ENCODE measurements at regions not wholly inside any gene's neighbourhood (a gene's known extent, or its start where the extent isn't known, plus 50 kb on each side); places are given as distances from the start of the nearest gene placed in this dataset.

GRCh38 chr12:73266206-73266605 is 994.0 kb downstream of the TRHDE start:
- Histone ChIP-seq H3K4me3 (ENCODE audit: low read length, poor library complexity, severe bottlenecking) (no peak overlapping the region), H2AFZ (ENCODE audit: low read length) (no peak overlapping the region), H3F3A (ENCODE audit: low read depth) (no peaks in the 10 kb centered on the region), H3K79me2 (ENCODE audit: insufficient read depth, low read length) (no peaks in the 10 kb centered on the region), H3K27me3 (ENCODE audit: insufficient read depth, low read length, poor library complexity, severe bottlenecking) (no peaks in the 10 kb centered on the region), H4K20me1 (ENCODE audit: insufficient read depth, low read length, poor library complexity, severe bottlenecking) (no peaks in the 10 kb centered on the region), H3K4me2 (ENCODE audit: low read depth, low read length, poor library complexity, severe bottlenecking) (no peak overlapping the region), H3K9ac (ENCODE audit: low read depth, low read length, poor library complexity, severe bottlenecking) (no peak overlapping the region), H3K9me3 (ENCODE audit: insufficient read depth, low read depth, low read length) (peaks cover 7% of the 10 kb centered on the region; the same call in 1 of the 2 replicates), H3K36me3 (ENCODE audit: insufficient read depth, low read length) (no peaks in the 10 kb centered on the region), H3K4me1 (ENCODE audit: insufficient read depth, low read length, poor library complexity, severe bottlenecking) (no peaks in the 10 kb centered on the region), H3K9me2 (replicated peaks; ENCODE audit: low read depth, low read length) (no peaks in the 10 kb centered on the region)
- TF ChIP-seq EZH2phosphoT487 (IDR thresholded peaks at IDR 0.05; ENCODE audit: borderline replicate concordance): no peak
- no peak for TF ChIP-seq CTCF (conservative IDR thresholded peaks at IDR 0.05; ENCODE audit: low read length)

GRCh38 chr12:73274976-73275375 is 1002.8 kb downstream of the TRHDE start:
- TF ChIP-seq EZH2phosphoT487 (IDR thresholded peaks at IDR 0.05; ENCODE audit: borderline replicate concordance) (no peak), CTCF (conservative IDR thresholded peaks at IDR 0.05; ENCODE audit: low read length) (no peak)
- no peaks in the 10 kb centered on the region for H3K4me1 ChIP-seq (ENCODE audit: insufficient read depth, low read length, poor library complexity, severe bottlenecking)
- no peaks in the 10 kb centered on the region for H3K9me3 ChIP-seq (ENCODE audit: insufficient read depth, low read depth, low read length)
- no peaks in the 10 kb centered on the region for H3K9me2 ChIP-seq (replicated peaks; ENCODE audit: low read depth, low read length)
- no peak overlapping the region for H2AFZ ChIP-seq (ENCODE audit: low read length)
- no peak overlapping the region for H3K4me3 ChIP-seq (ENCODE audit: low read length, poor library complexity, severe bottlenecking)
- H3F3A ChIP-seq (ENCODE audit: low read depth): no peaks in the 10 kb centered on the region
- H3K27me3 ChIP-seq (ENCODE audit: insufficient read depth, low read length, poor library complexity, severe bottlenecking): no peaks in the 10 kb centered on the region
- no peaks in the 10 kb centered on the region for H3K79me2 ChIP-seq (ENCODE audit: insufficient read depth, low read length)
- H3K9ac ChIP-seq (ENCODE audit: low read depth, low read length, poor library complexity, severe bottlenecking): no peak overlapping the region
- no peaks in the 10 kb centered on the region for H3K36me3 ChIP-seq (ENCODE audit: insufficient read depth, low read length)
- H3K4me2 ChIP-seq (ENCODE audit: low read depth, low read length, poor library complexity, severe bottlenecking): no peak overlapping the region
- H4K20me1 ChIP-seq (ENCODE audit: insufficient read depth, low read length, poor library complexity, severe bottlenecking): no peaks in the 10 kb centered on the region

- Histone ChIP-seq H3K4me2 (ENCODE audit: low read depth, low read length, poor library complexity, severe bottlenecking) (no peak overlapping the region), H3K4me1 (ENCODE audit: insufficient read depth, low read length, poor library complexity, severe bottlenecking) (no peaks in the 10 kb centered on the region), H2AFZ (ENCODE audit: low read length) (no peak overlapping the region), H3K36me3 (ENCODE audit: insufficient read depth, low read length) (no peaks in the 10 kb centered on the region), H3K27me3 (ENCODE audit: insufficient read depth, low read length, poor library complexity, severe bottlenecking) (no peaks in the 10 kb centered on the region), H3K9me2 (replicated peaks; ENCODE audit: low read depth, low read length) (no peaks in the 10 kb centered on the region), H3K4me3 (ENCODE audit: low read length, poor library complexity, severe bottlenecking) (no peak overlapping the region), H3K9me3 (ENCODE audit: insufficient read depth, low read depth, low read length) (no peaks in the 10 kb centered on the region), H3K9ac (ENCODE audit: low read depth, low read length, poor library complexity, severe bottlenecking) (no peak overlapping the region), H4K20me1 (ENCODE audit: insufficient read depth, low read length, poor library complexity, severe bottlenecking) (no peaks in the 10 kb centered on the region), H3F3A (ENCODE audit: low read depth) (no peaks in the 10 kb centered on the region), H3K79me2 (ENCODE audit: insufficient read depth, low read length) (no peaks in the 10 kb centered on the region)
- no peak for TF ChIP-seq EZH2phosphoT487 (IDR thresholded peaks at IDR 0.05; ENCODE audit: borderline replicate concordance)
- TF ChIP-seq CTCF (conservative IDR thresholded peaks at IDR 0.05; ENCODE audit: low read length): no peak
Measured at GRCh38 chr12:73277971-73278370, 1005.8 kb downstream of the TRHDE start.

Measured in Loucy (cell line).